ENCODE measurements at regions not wholly inside any gene's neighbourhood (a gene's known extent, or its start where the extent isn't known, plus 50 kb on each side); places are given as distances from the start of the nearest gene placed in this dataset.
"Not testable (repeated sequence)": the region's sequence is repeated elsewhere in the genome, so short reads cannot be mapped to it uniquely, and the experiment has no call there.

GRCh38 chr9:89695441-89695891 lies 90.7 kb downstream of the GADD45G start:
- no peaks in the 10 kb centered on the region for H3K9me3 ChIP-seq (ENCODE audit: control insufficient read depth, low read length)
- 54 to 64% methylated on average over 5 of the region's 5 CpGs for WGBS, 2 experiments (ENCODE audit: insufficient coverage in 1 of 2, insufficient read length in 1 of 2)
- H3K4me3 Mint-ChIP-seq, result peak overlapping the region; percentile 3
- peaks cover 7% of the 10 kb centered on the region for H3K27me3 ChIP-seq (ENCODE audit: control insufficient read depth, insufficient read depth, low read length, poor library complexity, severe bottlenecking)
- H3K9me3 Mint-ChIP-seq, result no peaks in the 10 kb centered on the region
- no peak overlapping the region for H3K4me3 ChIP-seq (ENCODE audit: low read length)
- no peaks in the 10 kb centered on the region for H3K36me3 ChIP-seq (ENCODE audit: control insufficient read depth, insufficient read depth, low read length)
- peaks cover 15% of the 10 kb centered on the region for H3K4me1 ChIP-seq (ENCODE audit: control insufficient read depth, insufficient read depth, low read length)
- no peak overlapping the region for H3K27ac Mint-ChIP-seq
- no peak overlapping the region for H3K9ac ChIP-seq (ENCODE audit: extremely low read depth, low read length, poor library complexity, severe bottlenecking)
- no peak for TF ChIP-seq CTCF (conservative IDR thresholded peaks at IDR 0.05)
- peaks cover 23% of the 10 kb centered on the region for H3K27me3 Mint-ChIP-seq (ENCODE audit: insufficient read depth)
- H3K4me1 Mint-ChIP-seq, result peaks cover 44% of the 10 kb centered on the region
- no peaks in the 10 kb centered on the region for H3K36me3 Mint-ChIP-seq (ENCODE audit: low read depth)
- peak; percentile 68 for DNase-seq
- peak overlapping the region; percentile 83 for H3K27ac ChIP-seq (ENCODE audit: low read depth, low read length)

DNA sequence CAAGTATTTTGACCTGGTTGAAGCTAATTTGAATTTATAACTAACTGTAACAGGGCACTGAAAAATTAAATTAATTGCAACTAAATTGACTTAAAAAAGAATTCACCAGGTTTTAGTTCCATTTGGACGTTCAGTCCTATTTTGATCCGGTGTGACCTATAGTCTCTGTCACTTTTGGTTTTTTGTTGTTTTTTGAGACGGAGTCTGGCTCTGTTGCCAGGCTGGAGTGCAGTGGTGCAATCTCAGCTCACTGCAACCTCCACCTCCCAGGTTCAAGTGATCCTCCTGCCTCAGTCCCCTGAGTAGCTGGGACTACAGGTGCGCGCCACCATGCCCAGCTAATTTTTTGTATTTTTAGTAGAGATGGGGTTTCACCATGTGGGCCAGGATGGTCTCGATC lies 91.2 kb downstream of the GADD45G start:
- H3K4me3 ChIP-seq (ENCODE audit: low read length); H3K9me3 ChIP-seq (ENCODE audit: control insufficient read depth, low read length); H3K36me3 ChIP-seq (ENCODE audit: control insufficient read depth, insufficient read depth, low read length); H3K27ac Mint-ChIP-seq; DNase-seq; H3K36me3 Mint-ChIP-seq (ENCODE audit: low read depth); H3K9ac ChIP-seq (ENCODE audit: extremely low read depth, low read length, poor library complexity, severe bottlenecking); H3K4me3 Mint-ChIP-seq; H3K27me3 ChIP-seq (ENCODE audit: control insufficient read depth, insufficient read depth, low read length, poor library complexity, severe bottlenecking); H3K9me3 Mint-ChIP-seq: not testable (repeated sequence)
- WGBS, 2 experiments (ENCODE audit: insufficient coverage in 1 of 2, insufficient read length in 1 of 2), result 94 to 95% methylated on average over 4 to 6 of the region's 6 CpGs
- Histone ChIP-seq H3K4me1 (ENCODE audit: control insufficient read depth, insufficient read depth, low read length) (peaks cover 19% of the 10 kb centered on the region), H3K27ac (ENCODE audit: low read depth, low read length) (peak overlapping the region; percentile 5)
- peaks cover 23% of the 10 kb centered on the region for H3K27me3 Mint-ChIP-seq (ENCODE audit: insufficient read depth)
- H3K4me1 Mint-ChIP-seq, result peaks cover 42% of the 10 kb centered on the region

DNA sequence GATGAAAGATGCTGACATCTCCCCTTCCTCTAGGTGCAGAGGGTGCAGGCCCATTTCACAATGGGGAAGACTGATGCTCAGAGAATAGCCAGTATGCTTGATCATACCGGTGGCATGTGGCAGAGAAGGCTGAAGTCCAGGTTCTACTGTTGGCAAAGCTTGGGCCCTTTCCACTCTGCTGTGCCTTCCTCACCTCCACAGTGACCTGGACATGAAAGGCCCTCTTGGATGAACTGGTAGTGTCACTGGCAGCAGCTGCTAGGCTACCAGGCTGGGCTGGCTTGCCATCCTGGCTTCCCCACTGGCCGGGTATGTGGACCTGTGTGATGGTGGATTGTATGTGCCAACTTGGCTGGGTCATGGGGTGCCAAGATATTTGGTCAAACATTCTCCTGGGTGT lies 92.0 kb downstream of the GADD45G start:
- H3K36me3 Mint-ChIP-seq (ENCODE audit: low read depth), result no peaks in the 10 kb centered on the region

More for the DNA sequence above, 92.0 kb downstream of the GADD45G start:
- no peak overlapping the region for H3K27ac Mint-ChIP-seq
- H3K9me3 ChIP-seq (ENCODE audit: control insufficient read depth, low read length), result no peaks in the 10 kb centered on the region
- peaks cover 7% of the 10 kb centered on the region for H3K27me3 ChIP-seq (ENCODE audit: control insufficient read depth, insufficient read depth, low read length, poor library complexity, severe bottlenecking)
- TF ChIP-seq CTCF (conservative IDR thresholded peaks at IDR 0.05), result no peak
- H3K36me3 ChIP-seq (ENCODE audit: control insufficient read depth, insufficient read depth, low read length), result no peaks in the 10 kb centered on the region
- no peak overlapping the region for H3K4me3 ChIP-seq (ENCODE audit: low read length)
- peaks cover 26% of the 10 kb centered on the region for H3K4me1 ChIP-seq (ENCODE audit: control insufficient read depth, insufficient read depth, low read length)
- no peak overlapping the region for H3K4me3 Mint-ChIP-seq
- peaks cover 45% of the 10 kb centered on the region for H3K4me1 Mint-ChIP-seq
- no peak overlapping the region for H3K9ac ChIP-seq (ENCODE audit: extremely low read depth, low read length, poor library complexity, severe bottlenecking)
- no peak overlapping the region for H3K27ac ChIP-seq (ENCODE audit: low read depth, low read length)
- no peaks in the 10 kb centered on the region for H3K9me3 Mint-ChIP-seq
- peaks cover 23% of the 10 kb centered on the region for H3K27me3 Mint-ChIP-seq (ENCODE audit: insufficient read depth)
- WGBS, 2 experiments (ENCODE audit: insufficient coverage in 1 of 2, insufficient read length in 1 of 2), result 88 to 100% methylated on average over 1 to 2 of the region's 2 CpGs
- no peak for DNase-seq

All from endodermal cell (in vitro differentiated cells).